ENCODE measurements at regions not wholly inside any gene's neighbourhood (a gene's known extent, or its start where the extent isn't known, plus 50 kb on each side); places are given as distances from the start of the nearest gene placed in this dataset.

GRCh38 chr2:59887366-59887765, 666.1 kb downstream of the BCL11A start:
- TF ChIP-seq CTCF (IDR thresholded peaks at IDR 0.05): no peak
- no peak for TF ChIP-seq POLR2A (IDR thresholded peaks at IDR 0.05)
- no peak for TF ChIP-seq POLR2AphosphoS5 (IDR thresholded peaks at IDR 0.05)

Measured in transverse colon (tissue), 4 donors.